Activated CD8-positive, alpha-beta T cell treated with anti-CD3 and anti-CD28 coated beads for 36 hours (primary cell): ENCODE measurements at regions not wholly inside any gene's neighbourhood (a gene's known extent, or its start where the extent isn't known, plus 50 kb on each side); places are given as distances from the start of the nearest gene placed in this dataset.

Experiments
- ATAC-seq: fragments of 200-7000 bp; cut with Tn5 transposase; one replicate; pipeline ENCODE4 v1.10.0; 2021; ENCODE audit warnings: mild to moderate bottlenecking, moderate library complexity
- CTCF ChIA-PET: fragments of 350-600 bp; sonication (Branson Sonifier 250); formaldehyde crosslinking; loops from one replicate; lab custom pipeline; 2021; ENCODE audit warnings: antibody characterized with exemption; lab: Charles Lee
- POLR2A ChIA-PET: fragments of 350-600 bp; sonication (Branson Sonifier 250); formaldehyde crosslinking; loops from one replicate; lab custom pipeline; 2021; ENCODE audit warnings: antibody characterized with exemption; lab: Charles Lee
- DNase-seq: peaks from one replicate; pipeline ENCODE4 v3.0.0-alpha.2; 2020
- H3K27ac Mint-ChIP-seq: one replicate; pipeline ENCODE4 v1.8.0; 2021; ENCODE audit warnings: mild to moderate bottlenecking, mixed read lengths
- H3K27me3 Mint-ChIP-seq: one replicate; pipeline ENCODE4 v1.8.0; 2021; ENCODE audit warnings: mixed read lengths
- H3K36me3 Mint-ChIP-seq: one replicate; pipeline ENCODE4 v1.8.0; 2021; ENCODE audit warnings: low read depth, mixed read lengths
- H3K4me1 Mint-ChIP-seq: one replicate; pipeline ENCODE4 v1.8.0; 2021; ENCODE audit warnings: low read depth, mixed read lengths
- H3K4me3 Mint-ChIP-seq: one replicate; pipeline ENCODE4 v1.8.0; 2021; ENCODE audit warnings: mild to moderate bottlenecking, moderate library complexity, mixed read lengths
- H3K9me3 Mint-ChIP-seq: one replicate; pipeline ENCODE4 v1.8.0; 2021; ENCODE audit warnings: mixed read lengths
- CTCF ChIP-seq: fragments of 200-600 bp; IDR thresholded peaks from one replicate; pipeline ENCODE4 v1.8.0; 2022; ENCODE audit warnings: antibody characterized with exemption, mild to moderate bottlenecking
- intact Hi-C: fragments of 100-400 bp; cut with micrococcal nuclease; formaldehyde crosslinking; loops from one replicate; pipeline ENCODE4 v1.10.0; 2022

GRCh38 chr3:72574144-72574543 lies 274.1 kb downstream of the SHQ1 start:
- H3K9me3 Mint-ChIP-seq, result no peaks in the 10 kb centered on the region
- ChIA-PET CTCF (no interaction called here), POLR2A (no interaction called here)
- peaks cover under 1% of the 10 kb centered on the region for H3K27me3 Mint-ChIP-seq
- DNase-seq (no peak), ATAC-seq (no peak)
- no peak overlapping the region for H3K27ac Mint-ChIP-seq
- intact Hi-C loops, result no loop called here
- no peaks in the 10 kb centered on the region for H3K36me3 Mint-ChIP-seq
- H3K4me1 Mint-ChIP-seq, result no peaks in the 10 kb centered on the region
- TF ChIP-seq CTCF, result no peak
- no peak overlapping the region for H3K4me3 Mint-ChIP-seq

GRCh38 chr3:72573051-72573450 lies 275.2 kb downstream of the SHQ1 start:
- H3K9me3 Mint-ChIP-seq, result no peaks in the 10 kb centered on the region
- H3K27me3 Mint-ChIP-seq, result no peaks in the 10 kb centered on the region
- ATAC-seq (no peak), DNase-seq (no peak)
- H3K36me3 Mint-ChIP-seq, result no peaks in the 10 kb centered on the region
- H3K27ac Mint-ChIP-seq, result no peak overlapping the region
- no peak overlapping the region for H3K4me3 Mint-ChIP-seq
- ChIA-PET POLR2A (no interaction called here), CTCF (no interaction called here)
- H3K4me1 Mint-ChIP-seq, result no peaks in the 10 kb centered on the region
- intact Hi-C loops, result no loop called here
- TF ChIP-seq CTCF, result no peak

GRCh38 chr3:72572489-72573007 lies 275.7 kb downstream of the SHQ1 start:
- Mint-ChIP-seq H3K36me3 (no peaks in the 10 kb centered on the region), H3K9me3 (no peaks in the 10 kb centered on the region), H3K4me3 (no peak overlapping the region), H3K27ac (no peak overlapping the region), H3K27me3 (no peaks in the 10 kb centered on the region), H3K4me1 (no peaks in the 10 kb centered on the region)
- ChIA-PET POLR2A (no interaction called here), CTCF (no interaction called here)
- DNase-seq, result no peak
- intact Hi-C loops, result no loop called here
- no peak for TF ChIP-seq CTCF
- no peak for ATAC-seq

- Mint-ChIP-seq H3K4me1 (no peaks in the 10 kb centered on the region), H3K27ac (no peak overlapping the region), H3K9me3 (no peaks in the 10 kb centered on the region), H3K27me3 (no peaks in the 10 kb centered on the region), H3K4me3 (no peak overlapping the region), H3K36me3 (no peaks in the 10 kb centered on the region)
- ChIA-PET CTCF (no interaction called here), POLR2A (no interaction called here)
- DNase-seq (no peak), ATAC-seq (no peak)
- no peak for TF ChIP-seq CTCF
- intact Hi-C loops, result no loop called here
These were observed 276.6 kb downstream of the SHQ1 start for GRCh38 chr3:72571638-72572114.

- Mint-ChIP-seq H3K36me3 (no peaks in the 10 kb centered on the region), H3K27ac (no peak overlapping the region), H3K4me3 (no peak overlapping the region), H3K4me1 (no peaks in the 10 kb centered on the region), H3K27me3 (no peaks in the 10 kb centered on the region), H3K9me3 (no peaks in the 10 kb centered on the region)
- DNase-seq (no peak), ATAC-seq (no peak)
- intact Hi-C loops, result no loop called here
- no peak for TF ChIP-seq CTCF
- CTCF ChIA-PET, result no interaction called here
- POLR2A ChIA-PET, result no interaction called here
These were observed 277.2 kb downstream of the SHQ1 start for GRCh38 chr3:72571052-72571451.
